ENCODE measurements at regions not wholly inside any gene's neighbourhood (a gene's known extent, or its start where the extent isn't known, plus 50 kb on each side); places are given as distances from the start of the nearest gene placed in this dataset.

- TF ChIP-seq EZH2 (IDR thresholded peaks at IDR 0.05; ENCODE audit: borderline replicate concordance, low read length) (no peak), CTCF (conservative IDR thresholded peaks at IDR 0.05 in 1 of 2, IDR thresholded peaks at IDR 0.05 in 1 of 2; ENCODE audit: extremely low read depth in 1 of 2, insufficient read depth in 1 of 2, low read depth in 1 of 2, low read length in 2 of 2) (no peak)
Measured at GRCh38 chr16:22624038-22624799, 113.5 kb downstream of the NPIPB5 start.

Data from mammary epithelial cell (primary cell).